ENCODE measurements at regions not wholly inside any gene's neighbourhood (a gene's known extent, or its start where the extent isn't known, plus 50 kb on each side); places are given as distances from the start of the nearest gene placed in this dataset.

DNA sequence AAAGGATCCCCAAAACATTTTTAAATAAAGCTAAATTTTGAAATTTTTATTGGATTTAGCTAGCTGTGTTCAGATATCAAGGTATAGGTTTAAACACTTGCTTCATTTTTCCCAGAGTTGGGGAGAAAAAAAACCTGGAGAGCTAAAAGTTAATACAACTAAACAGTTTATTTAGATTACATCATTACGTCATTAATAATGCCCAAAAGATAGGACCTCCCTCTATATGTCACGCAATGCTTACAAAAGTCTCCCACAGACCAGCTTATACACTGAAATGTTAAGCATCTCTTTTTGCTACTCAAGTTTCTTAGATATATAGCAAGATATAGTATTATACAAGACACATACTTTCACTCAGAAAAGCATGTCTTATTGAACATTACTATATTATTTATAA lies 160.0 kb upstream of the SEMA3E start:
- FAIRE-seq: no peak
- H3K27me3 ChIP-seq (ENCODE audit: control insufficient read depth, insufficient read depth, low read length): no peaks in the 10 kb centered on the region
- H3K27ac ChIP-seq (ENCODE audit: low read depth in 2 of 2, low read length in 2 of 2): no peak overlapping the region

DNA sequence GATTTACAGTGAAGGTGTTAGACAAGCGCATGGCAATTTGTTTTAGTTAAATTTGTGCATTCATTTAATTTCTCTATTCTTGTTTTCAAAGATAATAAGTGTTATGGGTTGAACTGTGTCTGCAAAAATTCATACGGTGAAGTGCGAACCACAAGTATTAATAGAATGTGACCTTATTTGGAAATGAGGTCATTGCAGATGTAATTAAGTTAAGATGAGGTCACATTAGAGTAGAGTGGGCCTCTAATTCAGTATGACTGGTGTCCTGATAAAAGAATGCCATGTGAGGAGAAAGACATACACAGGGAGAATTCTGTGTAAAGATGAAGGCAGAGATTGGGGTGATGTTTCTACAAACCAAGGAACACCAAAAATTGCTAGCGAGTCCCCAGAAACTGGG lies 158.8 kb upstream of the SEMA3E start:
- H3K4me1 ChIP-seq (ENCODE audit: control insufficient read depth in 2 of 3, insufficient read depth in 2 of 3, low read depth in 1 of 3, low read length in 3 of 3): no peaks in the 10 kb centered on the region
- H3K9me3 ChIP-seq (ENCODE audit: control insufficient read depth in 2 of 3, insufficient read depth in 1 of 3, low read length in 3 of 3): peaks cover 0 to 3% (median 0%) of the 10 kb centered on the region in 3 donors
- TF ChIP-seq, protein P1, sequence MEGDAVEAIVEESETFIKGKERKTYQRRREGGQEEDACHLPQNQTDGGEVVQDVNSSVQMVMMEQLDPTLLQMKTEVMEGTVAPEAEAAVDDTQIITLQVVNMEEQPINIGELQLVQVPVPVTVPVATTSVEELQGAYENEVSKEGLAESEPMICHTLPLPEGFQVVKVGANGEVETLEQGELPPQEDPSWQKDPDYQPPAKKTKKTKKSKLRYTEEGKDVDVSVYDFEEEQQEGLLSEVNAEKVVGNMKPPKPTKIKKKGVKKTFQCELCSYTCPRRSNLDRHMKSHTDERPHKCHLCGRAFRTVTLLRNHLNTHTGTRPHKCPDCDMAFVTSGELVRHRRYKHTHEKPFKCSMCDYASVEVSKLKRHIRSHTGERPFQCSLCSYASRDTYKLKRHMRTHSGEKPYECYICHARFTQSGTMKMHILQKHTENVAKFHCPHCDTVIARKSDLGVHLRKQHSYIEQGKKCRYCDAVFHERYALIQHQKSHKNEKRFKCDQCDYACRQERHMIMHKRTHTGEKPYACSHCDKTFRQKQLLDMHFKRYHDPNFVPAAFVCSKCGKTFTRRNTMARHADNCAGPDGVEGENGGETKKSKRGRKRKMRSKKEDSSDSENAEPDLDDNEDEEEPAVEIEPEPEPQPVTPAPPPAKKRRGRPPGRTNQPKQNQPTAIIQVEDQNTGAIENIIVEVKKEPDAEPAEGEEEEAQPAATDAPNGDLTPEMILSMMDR (IDR thresholded peaks at IDR 0.05; ENCODE audit: borderline replicate concordance, extremely low read depth, insufficient read depth): no peak
- H3K27me3 ChIP-seq (ENCODE audit: control insufficient read depth, insufficient read depth, low read length): no peaks in the 10 kb centered on the region
- no peak for FAIRE-seq
- no peaks in the 10 kb centered on the region for H3K36me3 ChIP-seq (ENCODE audit: control insufficient read depth in 2 of 3, insufficient read depth in 3 of 3, low read length in 3 of 3)
- DNase-seq: no peak
- H3K27ac ChIP-seq (ENCODE audit: low read depth in 2 of 2, low read length in 2 of 2): no peak overlapping the region
- no peak overlapping the region for H3K4me3 ChIP-seq (ENCODE audit: low read length in 3 of 3)
- intact Hi-C loops (cut with DNase I): no loop called here
- H3K9ac ChIP-seq (ENCODE audit: low read length in 3 of 3): no peak overlapping the region

More for the DNA sequence above, 160.0 kb upstream of the SEMA3E start:
- DNase-seq: no peak
- TF ChIP-seq, protein P1 (IDR thresholded peaks at IDR 0.05; ENCODE audit: borderline replicate concordance, extremely low read depth, insufficient read depth): no peak
- Histone ChIP-seq H3K4me1 (ENCODE audit: control insufficient read depth in 2 of 3, insufficient read depth in 2 of 3, low read depth in 1 of 3, low read length in 3 of 3) (no peaks in the 10 kb centered on the region), H3K9ac (ENCODE audit: low read length in 3 of 3) (no peak overlapping the region), H3K9me3 (ENCODE audit: control insufficient read depth in 2 of 3, insufficient read depth in 1 of 3, low read length in 3 of 3) (peaks cover 0 to 5% (median 0%) of the 10 kb centered on the region in 3 donors), H3K36me3 (ENCODE audit: control insufficient read depth in 2 of 3, insufficient read depth in 3 of 3, low read length in 3 of 3) (no peaks in the 10 kb centered on the region), H3K4me3 (ENCODE audit: low read length in 3 of 3) (no peak overlapping the region)
- intact Hi-C loops (cut with DNase I): no loop called here

DNA sequence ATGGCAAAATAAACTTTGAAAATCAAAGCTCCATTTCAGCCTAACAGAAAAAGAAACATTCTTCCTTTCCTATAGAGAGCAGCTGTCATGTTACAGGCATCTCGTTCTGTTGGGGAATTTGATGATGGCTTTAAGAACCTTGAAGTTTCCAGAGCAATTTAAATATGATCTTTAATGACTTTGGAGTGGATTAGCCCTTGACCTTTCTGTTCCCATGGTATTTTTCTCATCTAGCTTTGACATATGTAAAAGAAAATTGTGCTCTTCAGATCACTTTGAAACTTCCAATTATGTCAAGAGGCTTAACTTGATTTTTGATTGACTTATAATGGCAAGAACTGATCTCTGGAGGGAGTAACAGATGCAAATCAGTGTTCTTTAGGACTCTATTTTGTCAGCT lies 157.6 kb upstream of the SEMA3E start:
- Histone ChIP-seq H3K9me3 (ENCODE audit: control insufficient read depth in 2 of 3, insufficient read depth in 1 of 3, low read length in 3 of 3) (no peaks in the 10 kb centered on the region), H3K4me3 (ENCODE audit: low read length in 3 of 3) (no peak overlapping the region), H3K9ac (ENCODE audit: low read length in 3 of 3) (no peak overlapping the region), H3K4me1 (ENCODE audit: control insufficient read depth in 2 of 3, insufficient read depth in 2 of 3, low read depth in 1 of 3, low read length in 3 of 3) (no peaks in the 10 kb centered on the region), H3K27me3 (ENCODE audit: control insufficient read depth, insufficient read depth, low read length) (no peaks in the 10 kb centered on the region), H3K27ac (ENCODE audit: low read depth in 2 of 2, low read length in 2 of 2) (no peak overlapping the region), H3K36me3 (ENCODE audit: control insufficient read depth in 2 of 3, insufficient read depth in 3 of 3, low read length in 3 of 3) (no peaks in the 10 kb centered on the region)
- no peak for DNase-seq
- intact Hi-C loops (cut with DNase I): no loop called here
- TF ChIP-seq, protein P1 (IDR thresholded peaks at IDR 0.05; ENCODE audit: borderline replicate concordance, extremely low read depth, insufficient read depth): no peak
- FAIRE-seq: no peak

DNA sequence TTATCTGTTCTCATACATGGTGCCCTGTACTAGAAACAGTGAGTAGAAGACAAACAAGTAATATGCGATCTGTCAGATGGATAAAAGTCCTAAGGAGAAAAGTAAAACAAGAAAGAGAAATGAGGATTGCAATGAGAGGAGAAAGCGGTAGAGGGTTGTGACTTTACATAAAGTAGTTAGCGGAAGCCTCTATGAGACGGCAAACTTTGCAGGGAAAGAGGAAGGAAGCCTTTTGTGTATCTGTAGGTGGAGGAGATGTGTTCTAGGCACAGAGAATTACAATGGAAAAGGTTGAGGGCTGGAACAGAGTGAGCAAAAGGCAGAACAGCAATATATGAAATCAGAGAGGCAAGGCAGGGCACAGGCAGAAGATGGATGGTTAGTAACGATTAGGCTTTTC lies 150.4 kb upstream of the SEMA3E start:
- intact Hi-C loops (cut with DNase I): no loop called here
- no peak overlapping the region for H3K9ac ChIP-seq (ENCODE audit: low read length in 3 of 3)

More for the DNA sequence above, 150.4 kb upstream of the SEMA3E start:
- no peak for DNase-seq
- Histone ChIP-seq H3K4me3 (ENCODE audit: low read length in 3 of 3) (no peak overlapping the region), H3K9me3 (ENCODE audit: control insufficient read depth in 2 of 3, insufficient read depth in 1 of 3, low read length in 3 of 3) (no peaks in the 10 kb centered on the region), H3K27me3 (ENCODE audit: control insufficient read depth, insufficient read depth, low read length) (no peaks in the 10 kb centered on the region), H3K36me3 (ENCODE audit: control insufficient read depth in 2 of 3, insufficient read depth in 3 of 3, low read length in 3 of 3) (no peaks in the 10 kb centered on the region), H3K27ac (ENCODE audit: low read depth in 2 of 2, low read length in 2 of 2) (no peak overlapping the region), H3K4me1 (ENCODE audit: control insufficient read depth in 2 of 3, insufficient read depth in 2 of 3, low read depth in 1 of 3, low read length in 3 of 3) (no peaks in the 10 kb centered on the region)
- no peak for FAIRE-seq
- TF ChIP-seq, protein P1 (IDR thresholded peaks at IDR 0.05; ENCODE audit: borderline replicate concordance, extremely low read depth, insufficient read depth): no peak
